ENCODE measurements at regions not wholly inside any gene's neighbourhood (a gene's known extent, or its start where the extent isn't known, plus 50 kb on each side); places are given as distances from the start of the nearest gene placed in this dataset.

DNA sequence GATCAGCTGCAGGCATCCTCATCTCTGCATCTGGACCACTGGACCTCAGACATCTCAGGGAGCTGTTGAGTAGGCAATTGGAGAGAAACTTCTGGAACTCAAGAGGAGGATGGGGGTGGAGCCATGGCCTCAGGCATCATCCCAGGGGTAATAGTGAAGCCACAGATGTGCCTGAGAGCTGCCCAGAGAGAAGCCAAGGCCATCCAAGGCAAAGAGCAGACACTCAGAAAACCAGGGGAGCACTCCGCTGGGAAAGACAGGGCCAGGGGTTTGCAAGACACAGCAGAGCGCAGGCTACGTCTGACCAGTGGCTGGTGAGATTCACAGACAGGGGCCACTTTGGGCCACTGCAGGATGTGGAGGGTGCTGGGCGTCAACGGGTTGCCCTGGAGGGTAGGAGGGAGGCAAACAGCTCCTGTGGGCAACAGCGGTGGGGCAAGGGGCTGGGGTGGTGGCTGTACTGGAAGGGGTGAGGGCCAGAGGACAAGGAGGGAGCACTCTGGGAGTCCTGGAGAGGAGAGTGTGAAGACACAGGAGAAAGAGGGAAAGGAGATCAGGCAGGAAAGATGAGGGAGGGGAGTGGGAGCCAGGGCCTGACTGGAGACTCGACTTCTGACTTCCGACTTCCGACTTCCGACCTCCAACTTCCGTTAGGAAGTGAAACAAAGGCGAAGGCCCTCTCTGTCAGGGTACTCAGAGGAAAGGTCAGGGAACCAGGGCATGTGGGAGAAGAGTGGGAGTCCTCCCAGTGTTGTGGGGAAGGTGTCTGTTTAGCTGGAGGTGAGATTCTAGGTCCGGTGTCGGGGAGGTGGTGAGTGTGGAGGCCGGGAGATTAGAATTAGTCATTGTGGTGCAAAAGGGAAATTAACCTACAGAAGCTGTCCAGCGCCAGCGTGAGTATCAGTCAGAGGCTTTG lies 69.7 kb upstream of the ANTXRL start (continued):
- no peak for TF ChIP-seq RAD21 (IDR thresholded peaks at IDR 0.05 in 1 of 2, conservative IDR thresholded peaks at IDR 0.05 in 1 of 2; ENCODE audit: low read depth in 2 of 2, low read length in 2 of 2)
- no peak for TF ChIP-seq MAFK (IDR thresholded peaks at IDR 0.05; ENCODE audit: low read depth, low read length)
- TF ChIP-seq KDM4A (IDR thresholded peaks at IDR 0.05; ENCODE audit: low read depth, low read length, severe bottlenecking), result no peak
- TF ChIP-seq SRF (IDR thresholded peaks at IDR 0.05; ENCODE audit: low read depth, low read length), result no peak
- no peak for TF ChIP-seq BRCA1 (IDR thresholded peaks at IDR 0.05; ENCODE audit: low read depth, low read length)
- TF ChIP-seq TAF7 (optimal IDR thresholded peaks at IDR 0.05; ENCODE audit: borderline replicate concordance, low read depth, low read length), result no peak
- no peak for TF ChIP-seq JUN (IDR thresholded peaks at IDR 0.05; ENCODE audit: low read depth, low read length)
- no peak for TF ChIP-seq EGR1 (IDR thresholded peaks at IDR 0.05; ENCODE audit: borderline replicate concordance, low read depth, low read length)
- no peak for TF ChIP-seq BCL11A (IDR thresholded peaks at IDR 0.05; ENCODE audit: low read depth in 2 of 2, low read length in 2 of 2)
